Right atrium auricular region (tissue), 2 donors: ENCODE measurements at regions not wholly inside any gene's neighbourhood (a gene's known extent, or its start where the extent isn't known, plus 50 kb on each side); places are given as distances from the start of the nearest gene placed in this dataset.

Source experiments
- DNase-seq: peaks from one replicate; pipeline ENCODE4 v3.0.0-alpha.2; 2019; ENCODE audit warnings: low spot score
- H3K27ac ChIP-seq, 2 donors: fragments of 200-600 bp; sonication (generic); 1 replicate in 1 of 2; 2 replicates in 1 of 2; pipeline ENCODE4 v1.5.1; 2016 to 2019
- H3K27me3 ChIP-seq, 2 donors: fragments of 200-600 bp; sonication (generic); one replicate each; pipeline versions ENCODE4 v1.5.1 to v1.6.0; 2017 to 2019
- H3K36me3 ChIP-seq: fragments of 200-600 bp; sonication (generic); one replicate; pipeline ENCODE4 v1.5.1; 2016
- H3K4me1 ChIP-seq, 2 donors: fragments of 200-600 bp; sonication (generic); one replicate each; pipeline versions ENCODE4 v1.5.1 to v1.6.0; 2017 to 2019
- H3K4me3 ChIP-seq, 2 donors: fragments of 200-600 bp; sonication (generic); 1 replicate in 1 of 2; 2 replicates in 1 of 2; pipeline ENCODE4 v1.5.1; 2017 to 2019; ENCODE audit warnings: mild to moderate bottlenecking in 1 of 2, moderate library complexity in 1 of 2
- H3K9me3 ChIP-seq, 2 donors: fragments of 200-600 bp; sonication (generic); one replicate each; pipeline ENCODE4 v1.5.1; 2019
- TF ChIP-seq, protein P1 (sequence below), 2 donors: fragments of 200-600 bp; sonication (generic); IDR thresholded peaks; one replicate each; pipeline ENCODE4 v1.5.1; 2019; ENCODE audit warnings: antibody characterized with exemption in 2 of 2

DNA sequence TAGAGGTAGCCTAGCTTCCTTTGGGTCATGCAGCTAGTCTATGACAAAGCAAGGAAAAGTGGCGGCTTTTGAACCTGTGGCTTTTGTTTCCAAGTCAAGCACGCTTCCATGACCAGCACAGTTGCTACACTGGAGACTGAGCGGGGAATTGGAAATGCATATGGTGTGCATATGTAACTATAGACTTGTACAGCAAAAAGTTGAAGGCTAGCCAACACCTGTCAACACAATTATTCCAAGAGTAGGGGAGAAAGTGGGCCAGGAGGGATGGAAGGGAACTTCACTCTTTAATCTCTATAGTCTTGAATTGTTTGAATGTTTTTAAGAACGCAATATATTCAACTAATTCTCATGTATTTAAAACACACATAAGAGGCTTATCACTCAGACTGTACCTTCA is 218.5 kb upstream of the CADM1 start:
- no peak for DNase-seq
- TF ChIP-seq, protein P1, sequence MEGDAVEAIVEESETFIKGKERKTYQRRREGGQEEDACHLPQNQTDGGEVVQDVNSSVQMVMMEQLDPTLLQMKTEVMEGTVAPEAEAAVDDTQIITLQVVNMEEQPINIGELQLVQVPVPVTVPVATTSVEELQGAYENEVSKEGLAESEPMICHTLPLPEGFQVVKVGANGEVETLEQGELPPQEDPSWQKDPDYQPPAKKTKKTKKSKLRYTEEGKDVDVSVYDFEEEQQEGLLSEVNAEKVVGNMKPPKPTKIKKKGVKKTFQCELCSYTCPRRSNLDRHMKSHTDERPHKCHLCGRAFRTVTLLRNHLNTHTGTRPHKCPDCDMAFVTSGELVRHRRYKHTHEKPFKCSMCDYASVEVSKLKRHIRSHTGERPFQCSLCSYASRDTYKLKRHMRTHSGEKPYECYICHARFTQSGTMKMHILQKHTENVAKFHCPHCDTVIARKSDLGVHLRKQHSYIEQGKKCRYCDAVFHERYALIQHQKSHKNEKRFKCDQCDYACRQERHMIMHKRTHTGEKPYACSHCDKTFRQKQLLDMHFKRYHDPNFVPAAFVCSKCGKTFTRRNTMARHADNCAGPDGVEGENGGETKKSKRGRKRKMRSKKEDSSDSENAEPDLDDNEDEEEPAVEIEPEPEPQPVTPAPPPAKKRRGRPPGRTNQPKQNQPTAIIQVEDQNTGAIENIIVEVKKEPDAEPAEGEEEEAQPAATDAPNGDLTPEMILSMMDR (IDR thresholded peaks at IDR 0.05): no peak
- Histone ChIP-seq H3K36me3 (no peaks in the 10 kb centered on the region), H3K27me3 (no peaks in the 10 kb centered on the region), H3K4me1 (no peaks in the 10 kb centered on the region), H3K9me3 (peaks cover 0 to 4% of the 10 kb centered on the region in 2 donors), H3K4me3 (no peak overlapping the region), H3K27ac (no peak overlapping the region)

DNA sequence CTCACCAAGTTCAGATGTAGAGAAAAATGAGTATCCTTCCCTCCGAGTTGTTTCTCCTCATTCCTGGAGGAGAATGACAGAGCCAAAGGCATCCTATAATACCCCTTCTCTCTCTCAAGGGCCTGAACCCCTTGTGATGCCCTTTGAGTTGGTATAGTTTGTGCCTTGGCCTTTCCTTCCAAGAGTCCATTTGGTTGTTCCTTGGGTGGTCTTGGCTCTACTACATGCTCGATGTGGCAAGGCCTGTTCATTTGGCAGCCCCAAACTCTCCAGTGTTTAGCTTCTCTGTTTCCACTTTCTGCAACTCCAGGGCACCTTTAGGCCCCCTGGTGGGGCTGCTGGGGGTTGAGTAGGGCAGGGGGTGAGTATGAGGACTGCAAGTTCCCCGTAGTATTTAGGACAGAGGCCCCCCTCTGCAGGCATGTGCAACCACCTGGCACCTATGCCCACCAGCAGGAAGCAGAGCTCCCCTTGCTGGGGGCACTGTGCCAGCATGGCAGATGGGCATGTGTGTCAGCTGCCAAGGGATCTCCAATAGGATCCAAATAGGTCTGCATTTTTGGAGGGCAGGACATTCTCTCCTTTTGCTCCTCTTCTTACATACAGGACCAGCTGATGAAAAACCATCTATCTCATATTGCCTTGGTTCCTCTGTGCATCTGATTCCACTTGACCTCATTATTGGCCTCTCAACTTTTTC is 217.2 kb upstream of the CADM1 start:
- H3K27ac ChIP-seq: no peak overlapping the region
- TF ChIP-seq, protein P1 (IDR thresholded peaks at IDR 0.05): no peak
- no peaks in the 10 kb centered on the region for H3K36me3 ChIP-seq
- H3K27me3 ChIP-seq: no peaks in the 10 kb centered on the region
- peaks cover 0 to 4% of the 10 kb centered on the region in 2 donors for H3K9me3 ChIP-seq
- no peak for DNase-seq
- H3K4me3 ChIP-seq: no peak overlapping the region
- H3K4me1 ChIP-seq: no peaks in the 10 kb centered on the region

DNA sequence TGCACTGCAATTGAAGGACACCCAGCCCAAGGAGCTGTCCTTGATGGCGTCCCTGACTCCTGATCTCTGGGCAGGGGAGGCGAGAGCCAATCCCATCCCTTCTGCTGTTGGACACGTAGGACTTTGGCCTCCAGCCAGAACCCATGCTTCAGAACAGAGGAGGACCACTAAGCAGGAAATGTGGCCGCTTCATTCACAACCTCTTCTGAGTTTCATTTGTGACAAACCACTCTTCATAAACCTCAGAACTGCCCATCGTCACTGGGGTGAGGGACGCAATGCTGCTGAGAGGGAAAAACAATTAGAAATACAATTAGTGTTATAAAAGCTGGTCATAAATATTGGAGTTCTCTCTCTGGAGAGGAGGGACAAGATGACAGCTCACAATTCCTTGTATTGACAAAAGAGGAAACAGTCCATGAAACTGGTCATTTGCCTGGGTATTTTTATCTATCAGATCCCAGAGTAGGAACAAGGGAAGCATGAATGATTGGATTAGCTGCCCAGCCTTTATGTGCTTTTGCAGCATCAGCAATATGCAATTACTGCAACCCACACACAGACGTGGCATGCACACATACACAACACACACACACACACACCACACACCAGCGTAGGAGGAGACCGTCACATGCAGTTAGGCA is 216.5 kb upstream of the CADM1 start:
- peaks cover 0 to 4% of the 10 kb centered on the region in 2 donors for H3K9me3 ChIP-seq
- no peak for DNase-seq
- no peak overlapping the region for H3K27ac ChIP-seq
- H3K36me3 ChIP-seq: no peaks in the 10 kb centered on the region
- no peaks in the 10 kb centered on the region for H3K27me3 ChIP-seq
- TF ChIP-seq, protein P1 (IDR thresholded peaks at IDR 0.05): no peak
- H3K4me1 ChIP-seq: no peaks in the 10 kb centered on the region
- no peak overlapping the region for H3K4me3 ChIP-seq

DNA sequence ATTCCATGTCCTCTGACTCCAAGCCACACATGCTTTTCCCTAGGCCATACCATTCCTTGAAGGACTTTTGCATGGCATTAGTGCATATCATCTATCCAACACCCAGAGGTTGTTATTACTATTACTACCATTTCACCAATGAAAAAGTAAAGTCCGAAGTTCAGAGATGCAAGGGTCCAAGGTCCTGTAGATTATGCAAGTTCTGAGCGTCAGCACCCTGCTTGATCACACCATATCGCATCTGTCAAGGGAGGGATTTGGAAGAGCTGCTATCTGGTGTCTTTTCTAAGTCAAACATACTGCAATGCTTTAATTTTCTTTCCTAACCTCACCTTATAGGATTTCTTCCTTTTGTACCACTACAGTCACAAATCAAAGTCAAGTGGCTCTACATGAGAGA is 214.7 kb upstream of the CADM1 start:
- TF ChIP-seq, protein P1 (IDR thresholded peaks at IDR 0.05): no peak
- no peak overlapping the region for H3K4me3 ChIP-seq
- H3K4me1 ChIP-seq: no peaks in the 10 kb centered on the region
- H3K9me3 ChIP-seq: no peaks in the 10 kb centered on the region
- no peak for DNase-seq
- no peaks in the 10 kb centered on the region for H3K36me3 ChIP-seq
- H3K27ac ChIP-seq: no peak overlapping the region
- H3K27me3 ChIP-seq: no peaks in the 10 kb centered on the region

DNA sequence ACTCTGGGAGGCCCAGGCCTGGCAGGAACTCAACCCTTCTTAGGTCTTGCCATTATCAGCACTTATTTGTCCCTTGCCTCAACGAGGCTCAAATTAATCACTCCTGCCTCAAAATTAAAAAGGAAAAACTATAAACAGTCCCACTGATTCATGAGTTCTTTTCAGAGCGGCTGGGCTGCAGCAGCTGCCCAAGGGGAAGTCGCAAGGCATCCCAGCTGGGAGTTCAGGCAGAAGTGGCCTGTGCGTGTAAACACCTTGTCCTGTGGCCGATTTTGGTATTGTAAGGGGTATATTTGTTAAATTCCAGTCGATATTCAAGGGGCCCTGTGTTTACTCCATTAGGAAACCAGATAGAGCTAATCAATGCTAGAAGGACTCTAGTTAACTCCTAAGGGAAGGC is 213.9 kb upstream of the CADM1 start:
- H3K27me3 ChIP-seq: no peaks in the 10 kb centered on the region
- no peak overlapping the region for H3K27ac ChIP-seq
- TF ChIP-seq, protein P1 (IDR thresholded peaks at IDR 0.05): no peak
- no peaks in the 10 kb centered on the region for H3K9me3 ChIP-seq
- H3K36me3 ChIP-seq: no peaks in the 10 kb centered on the region
- no peak overlapping the region for H3K4me3 ChIP-seq
- H3K4me1 ChIP-seq: no peaks in the 10 kb centered on the region
- DNase-seq: no peak
